A549 (cell line): ENCODE measurements at regions not wholly inside any gene's neighbourhood (a gene's known extent, or its start where the extent isn't known, plus 50 kb on each side); places are given as distances from the start of the nearest gene placed in this dataset.

ENCODE experiments used
- ATAC-seq, 2 experiments: fragments of 200-7000 bp in 1 of 2; fragments of >200 bp in 1 of 2; cut with Nextera tagmentation in 1 of 2; cut with Tn5 transposase in 1 of 2; 3 replicates each; pipeline versions ENCODE4 v1.8.0 to v1.9.1; 2018 to 2020; ENCODE audit warnings: mild to moderate bottlenecking in 1 of 2, moderate library complexity in 1 of 2
- CTCF ChIA-PET: fragments of 300-600 bp; sonication (Branson Sonifier 250); formaldehyde crosslinking; extraction: SDS; loops from one replicate; lab custom pipeline; 2021; ENCODE audit warnings: antibody characterized with exemption, inconsistent platforms; lab: Yijun Ruan, JAX
- POLR2A ChIA-PET: fragments of 350-600 bp; formaldehyde crosslinking; extraction: SDS; loops from one replicate; lab custom pipeline; 2021; ENCODE audit warnings: antibody characterized with exemption, inconsistent platforms; lab: Yijun Ruan, JAX
- DNase-seq, 2 experiments: peaks; one replicate each; pipeline versions ENCODE4 v3.0.0 to v3.0.0-alpha.2; 2011 to 2016; ENCODE audit warnings: low read depth in 1 of 2, low spot score in 1 of 2
- FAIRE-seq: peaks from 2 replicates; lab custom pipeline; 2011; peaks lifted over from hg19 to GRCh38; lab: Jason Lieb, UNC
- H3K27ac ChIP-seq, 2 experiments: fragments of >200 bp; sonication (Bioruptor Twin); formaldehyde crosslinking; 3 replicates each; pipeline ENCODE4 v1.5.1; 2016 to 2017
- H3K4me1 ChIP-seq: fragments of >200 bp; sonication (Bioruptor Twin); formaldehyde crosslinking; 3 replicates; pipeline ENCODE4 v1.6.1; 2016
- H3K4me2 ChIP-seq: fragments of >200 bp; sonication (Bioruptor Twin); formaldehyde crosslinking; 3 replicates; pipeline ENCODE4 v1.6.1; 2016
- H3K4me3 ChIP-seq: fragments of >200 bp; sonication (Bioruptor Twin); formaldehyde crosslinking; 3 replicates; pipeline ENCODE4 v1.5.1; 2016
- H3K9me3 ChIP-seq: fragments of >200 bp; sonication (Bioruptor Twin); formaldehyde crosslinking; 3 replicates; pipeline ENCODE4 v1.6.1; 2016
- CBX8 ChIP-seq: fragments of 200-600 bp; sonication (generic); IDR thresholded peaks from 2 replicates; pipeline ENCODE4 v1.6.1; 2016
- CHD2 ChIP-seq: fragments of 150-350 bp; IDR thresholded peaks from 2 replicates; pipeline ENCODE4 v1.6.1; 2014; ENCODE audit warnings: low read length; ENCODE audit not compliant: partially characterized antibody
- EHMT2 ChIP-seq: fragments of 200-600 bp; sonication (generic); IDR thresholded peaks from 2 replicates; pipeline ENCODE4 v1.6.1; 2016; ENCODE audit warnings: antibody characterized with exemption, low read depth, mild to moderate bottlenecking, moderate library complexity
- ESRRA ChIP-seq: fragments of 150-350 bp; IDR thresholded peaks from 2 replicates; pipeline ENCODE4 v1.6.1; 2014; ENCODE audit warnings: mild to moderate bottlenecking, low read length, borderline replicate concordance
- FOSB ChIP-seq: fragments of 250-450 bp; sonication (Bioruptor Pico); IDR thresholded peaks from 2 replicates; pipeline ENCODE4 v1.5.0; 2020; ENCODE audit warnings: mild to moderate bottlenecking, moderate library complexity
- FOSL2 ChIP-seq, 2 experiments: fragments of 450-650 bp in 1 of 2; fragments of >200 bp in 1 of 2; sonication (Bioruptor Twin) in 1 of 2; formaldehyde crosslinking; IDR thresholded peaks; 2 replicates each; pipeline versions ENCODE4 v1.5.0 to v1.6.1; 2016 to 2020; ENCODE audit warnings: mild to moderate bottlenecking in 1 of 2, moderate library complexity in 1 of 2
- FOXS1 ChIP-seq: fragments of 250-450 bp; sonication (Bioruptor Pico); IDR thresholded peaks from 2 replicates; pipeline ENCODE4 v1.5.0; 2020; ENCODE audit warnings: mild to moderate bottlenecking, moderate library complexity
- GATA3 ChIP-seq: IDR thresholded peaks from 2 replicates; pipeline ENCODE4 v1.6.1; 2012; ENCODE audit warnings: borderline replicate concordance
- HDAC2 ChIP-seq: fragments of 200-600 bp; sonication (generic); IDR thresholded peaks from 2 replicates; pipeline ENCODE4 v1.6.1; 2016
- HOXA7 ChIP-seq: fragments of 250-450 bp; sonication (Bioruptor Pico); IDR thresholded peaks from 2 replicates; pipeline ENCODE4 v1.5.0; 2020; ENCODE audit warnings: mild to moderate bottlenecking, moderate library complexity
- HOXB13 ChIP-seq: fragments of 250-450 bp; sonication (Bioruptor Pico); IDR thresholded peaks from 2 replicates; pipeline ENCODE4 v1.5.0; 2020; ENCODE audit warnings: low read depth, mild to moderate bottlenecking, moderate library complexity
- HOXB5 ChIP-seq: fragments of 250-450 bp; sonication (Bioruptor Pico); IDR thresholded peaks from 2 replicates; pipeline ENCODE4 v1.5.0; 2020; ENCODE audit warnings: mild to moderate bottlenecking, moderate library complexity
- JUN ChIP-seq, 2 experiments: fragments of >200 bp; sonication (Bioruptor Twin); formaldehyde crosslinking; IDR thresholded peaks; 2 replicates in 1 of 2; 3 replicates in 1 of 2; pipeline ENCODE4 v1.6.1; 2016 to 2017
- JUNB ChIP-seq: fragments of >200 bp; sonication (Bioruptor Twin); formaldehyde crosslinking; IDR thresholded peaks from 2 replicates; pipeline ENCODE4 v1.6.1; 2016
- MAFK ChIP-seq: fragments of 450-650 bp; IDR thresholded peaks from 2 replicates; pipeline ENCODE4 v1.6.1; 2014; ENCODE audit not compliant: partially characterized antibody
- MAZ ChIP-seq: fragments of 150-350 bp; IDR thresholded peaks from 2 replicates; pipeline ENCODE4 v1.6.1; 2014; ENCODE audit warnings: antibody characterized with exemption, low read depth, low read length, borderline replicate concordance
- NR3C1 ChIP-seq: fragments of >200 bp; sonication (Bioruptor Twin); formaldehyde crosslinking; IDR thresholded peaks from 3 replicates; pipeline ENCODE4 v1.6.1; 2017
- POLR2AphosphoS2 ChIP-seq: conservative IDR thresholded peaks from 2 replicates; pipeline ENCODE4 v1.6.1; 2012; ENCODE audit warnings: low read length, improper control_type of control experiment, inconsistent platforms
- RAD21 ChIP-seq, 2 experiments: fragments of >200 bp in 1 of 2; sonication (Bioruptor Twin) in 1 of 2; formaldehyde crosslinking in 1 of 2; IDR thresholded peaks in 1 of 2; conservative IDR thresholded peaks in 1 of 2; 2 replicates in 1 of 2; 3 replicates in 1 of 2; pipeline ENCODE4 v1.6.1; 2012 to 2018; ENCODE audit warnings: inconsistent platforms in 1 of 2
- RARB ChIP-seq: fragments of 250-450 bp; sonication (Bioruptor Pico); IDR thresholded peaks from 2 replicates; pipeline ENCODE4 v1.8.0; 2021; ENCODE audit warnings: mild to moderate bottlenecking, moderate library complexity
- RFX5 ChIP-seq: fragments of 450-650 bp; IDR thresholded peaks from 2 replicates; pipeline ENCODE4 v1.7.1; 2014; ENCODE audit warnings: antibody characterized with exemption, mild to moderate bottlenecking, moderate library complexity
- RNF2 ChIP-seq: fragments of 200-600 bp; sonication (generic); IDR thresholded peaks from 2 replicates; pipeline ENCODE4 v1.6.1; 2016; ENCODE audit warnings: low read depth, mild to moderate bottlenecking, antibody characterized with exemption, moderate library complexity, borderline replicate concordance
- SMC3 ChIP-seq: fragments of >200 bp; sonication (Bioruptor Twin); formaldehyde crosslinking; IDR thresholded peaks from 3 replicates; pipeline ENCODE4 v1.6.1; 2018; ENCODE audit warnings: inconsistent platforms
- TFCP2L1 ChIP-seq: fragments of 250-450 bp; sonication (Bioruptor Pico); IDR thresholded peaks from 2 replicates; pipeline ENCODE4 v1.5.0; 2021; ENCODE audit warnings: mild to moderate bottlenecking
- TP53 ChIP-seq: fragments of 250-450 bp; sonication (Bioruptor Pico); IDR thresholded peaks from 2 replicates; pipeline ENCODE4 v1.5.0; 2021; ENCODE audit warnings: mild to moderate bottlenecking, moderate library complexity
- ZFP36 ChIP-seq: fragments of 450-650 bp; IDR thresholded peaks from 2 replicates; pipeline ENCODE4 v1.6.1; 2014; ENCODE audit warnings: borderline replicate concordance; ENCODE audit not compliant: partially characterized antibody
- ZNF302 ChIP-seq: fragments of 250-450 bp; sonication (Bioruptor Pico); IDR thresholded peaks from 2 replicates; pipeline ENCODE4 v1.9.0; 2021; ENCODE audit warnings: inconsistent platforms, mild to moderate bottlenecking, moderate library complexity
- WGBS: methylation state at CpG from one replicate; pipeline ENCODE4 v1.1.6; 2017; ENCODE audit errors: missing lambda C conversion rate; 5-methylcytosine and 5-hydroxymethylcytosine counted together
- TF ChIP-seq, protein P1 (sequence below): fragments of 200-600 bp; sonication (generic); IDR thresholded peaks from 2 replicates; pipeline ENCODE4 v1.6.1; 2016; ENCODE audit warnings: antibody characterized with exemption, mild to moderate bottlenecking, moderate library complexity
- TF ChIP-seq, protein P2 (sequence below): IDR thresholded peaks from 2 replicates; pipeline ENCODE4 v1.6.1; 2012
- TF ChIP-seq, protein P3 (sequence below): fragments of 250-450 bp; sonication (Bioruptor Pico); IDR thresholded peaks from 2 replicates; pipeline ENCODE4 v1.5.0; 2020; ENCODE audit warnings: low read depth, mild to moderate bottlenecking, moderate library complexity
- TF ChIP-seq, protein P4 (sequence below): fragments of >200 bp; sonication (Bioruptor Twin); formaldehyde crosslinking; IDR thresholded peaks from 3 replicates; pipeline ENCODE4 v1.6.1; 2016
- TF ChIP-seq, protein P5 (sequence below): fragments of 150-350 bp; IDR thresholded peaks from 2 replicates; pipeline ENCODE4 v1.6.1; 2014; ENCODE audit warnings: low read depth, mild to moderate bottlenecking, low read length

DNA sequence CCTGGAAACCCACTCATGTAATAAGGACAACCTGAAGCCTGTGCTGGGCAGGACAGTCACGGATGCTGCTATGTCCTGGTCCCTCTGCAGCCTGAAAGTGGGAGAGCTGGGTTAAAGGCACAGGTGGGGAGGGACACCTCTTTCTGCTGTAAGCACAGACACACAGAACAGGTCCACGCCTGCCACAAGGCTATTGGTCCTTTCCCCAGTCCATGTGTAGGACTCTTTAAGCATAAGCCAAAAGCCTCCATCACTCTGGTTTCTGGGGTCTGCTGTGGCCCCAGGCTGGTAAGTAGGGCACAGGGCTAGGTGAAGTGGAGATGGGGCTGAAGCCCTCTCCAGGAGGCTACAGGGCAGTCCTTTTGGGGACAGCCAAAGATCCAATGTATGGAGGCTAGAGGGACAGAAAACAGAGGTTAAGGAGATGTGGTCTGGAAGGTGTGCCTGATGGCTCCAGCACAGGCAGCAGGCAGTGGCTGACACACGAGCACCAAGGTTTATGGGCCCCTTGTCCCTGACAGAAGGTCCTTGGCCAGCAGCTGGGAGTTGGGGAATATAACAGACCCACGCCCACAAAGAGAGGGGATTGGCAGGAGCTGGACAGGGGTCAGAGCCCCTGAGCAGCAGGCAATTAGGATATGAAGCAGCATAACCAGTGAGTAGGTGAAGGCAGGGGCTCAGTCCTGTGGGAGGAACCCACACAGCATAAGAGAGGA, 203.6 kb upstream of the MVB12B start:
- FAIRE-seq: no peak
- WGBS: 4% methylated on average over 4 of the region's 4 CpGs
- Histone ChIP-seq H3K27ac (no peak overlapping the region), H3K4me1 (no peaks in the 10 kb centered on the region), H3K4me2 (no peak overlapping the region), H3K4me3 (no peak overlapping the region), H3K9me3 (peaks cover 2% of the 10 kb centered on the region; the same call in 1 of the 3 replicates)
- ATAC-seq: no peak; a peak in 1 of 6 replicates
- no peak for DNase-seq
- CTCF ChIA-PET: no interaction called here
- TF ChIP-seq TP53 (CRISPR knock-in tag): no peak
- TF ChIP-seq, protein P1, sequence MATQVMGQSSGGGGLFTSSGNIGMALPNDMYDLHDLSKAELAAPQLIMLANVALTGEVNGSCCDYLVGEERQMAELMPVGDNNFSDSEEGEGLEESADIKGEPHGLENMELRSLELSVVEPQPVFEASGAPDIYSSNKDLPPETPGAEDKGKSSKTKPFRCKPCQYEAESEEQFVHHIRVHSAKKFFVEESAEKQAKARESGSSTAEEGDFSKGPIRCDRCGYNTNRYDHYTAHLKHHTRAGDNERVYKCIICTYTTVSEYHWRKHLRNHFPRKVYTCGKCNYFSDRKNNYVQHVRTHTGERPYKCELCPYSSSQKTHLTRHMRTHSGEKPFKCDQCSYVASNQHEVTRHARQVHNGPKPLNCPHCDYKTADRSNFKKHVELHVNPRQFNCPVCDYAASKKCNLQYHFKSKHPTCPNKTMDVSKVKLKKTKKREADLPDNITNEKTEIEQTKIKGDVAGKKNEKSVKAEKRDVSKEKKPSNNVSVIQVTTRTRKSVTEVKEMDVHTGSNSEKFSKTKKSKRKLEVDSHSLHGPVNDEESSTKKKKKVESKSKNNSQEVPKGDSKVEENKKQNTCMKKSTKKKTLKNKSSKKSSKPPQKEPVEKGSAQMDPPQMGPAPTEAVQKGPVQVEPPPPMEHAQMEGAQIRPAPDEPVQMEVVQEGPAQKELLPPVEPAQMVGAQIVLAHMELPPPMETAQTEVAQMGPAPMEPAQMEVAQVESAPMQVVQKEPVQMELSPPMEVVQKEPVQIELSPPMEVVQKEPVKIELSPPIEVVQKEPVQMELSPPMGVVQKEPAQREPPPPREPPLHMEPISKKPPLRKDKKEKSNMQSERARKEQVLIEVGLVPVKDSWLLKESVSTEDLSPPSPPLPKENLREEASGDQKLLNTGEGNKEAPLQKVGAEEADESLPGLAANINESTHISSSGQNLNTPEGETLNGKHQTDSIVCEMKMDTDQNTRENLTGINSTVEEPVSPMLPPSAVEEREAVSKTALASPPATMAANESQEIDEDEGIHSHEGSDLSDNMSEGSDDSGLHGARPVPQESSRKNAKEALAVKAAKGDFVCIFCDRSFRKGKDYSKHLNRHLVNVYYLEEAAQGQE: no peak
- no peak for TF ChIP-seq POLR2AphosphoS2
- TF ChIP-seq NR3C1: no peak
- TF ChIP-seq RARB (CRISPR knock-in tag): no peak
- TF ChIP-seq HOXB13 (CRISPR knock-in tag): no peak
- TF ChIP-seq GATA3: no peak
- no peak for TF ChIP-seq HOXB5 (CRISPR knock-in tag)
- no peak for TF ChIP-seq JUNB
- no peak for TF ChIP-seq TFCP2L1 (CRISPR knock-in tag)
- TF ChIP-seq MAZ: no peak
- no peak for TF ChIP-seq HDAC2
- no peak for TF ChIP-seq CBX8
- TF ChIP-seq, protein P2, sequence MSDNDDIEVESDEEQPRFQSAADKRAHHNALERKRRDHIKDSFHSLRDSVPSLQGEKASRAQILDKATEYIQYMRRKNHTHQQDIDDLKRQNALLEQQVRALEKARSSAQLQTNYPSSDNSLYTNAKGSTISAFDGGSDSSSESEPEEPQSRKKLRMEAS: no peak
- TF ChIP-seq FOXS1 (CRISPR knock-in tag): no peak
- TF ChIP-seq, protein P3, sequence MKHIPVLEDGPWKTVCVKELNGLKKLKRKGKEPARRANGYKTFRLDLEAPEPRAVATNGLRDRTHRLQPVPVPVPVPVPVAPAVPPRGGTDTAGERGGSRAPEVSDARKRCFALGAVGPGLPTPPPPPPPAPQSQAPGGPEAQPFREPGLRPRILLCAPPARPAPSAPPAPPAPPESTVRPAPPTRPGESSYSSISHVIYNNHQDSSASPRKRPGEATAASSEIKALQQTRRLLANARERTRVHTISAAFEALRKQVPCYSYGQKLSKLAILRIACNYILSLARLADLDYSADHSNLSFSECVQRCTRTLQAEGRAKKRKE (CRISPR knock-in tag): no peak
- no peak for TF ChIP-seq RNF2
- no peak for TF ChIP-seq RAD21 (conservative IDR thresholded peaks at IDR 0.05 in 1 of 2, IDR thresholded peaks at IDR 0.05 in 1 of 2)
- TF ChIP-seq RFX5: no peak
- no peak for TF ChIP-seq JUN (IDR thresholded peaks at IDR 0.05)
- POLR2A ChIA-PET: no interaction called here

DNA sequence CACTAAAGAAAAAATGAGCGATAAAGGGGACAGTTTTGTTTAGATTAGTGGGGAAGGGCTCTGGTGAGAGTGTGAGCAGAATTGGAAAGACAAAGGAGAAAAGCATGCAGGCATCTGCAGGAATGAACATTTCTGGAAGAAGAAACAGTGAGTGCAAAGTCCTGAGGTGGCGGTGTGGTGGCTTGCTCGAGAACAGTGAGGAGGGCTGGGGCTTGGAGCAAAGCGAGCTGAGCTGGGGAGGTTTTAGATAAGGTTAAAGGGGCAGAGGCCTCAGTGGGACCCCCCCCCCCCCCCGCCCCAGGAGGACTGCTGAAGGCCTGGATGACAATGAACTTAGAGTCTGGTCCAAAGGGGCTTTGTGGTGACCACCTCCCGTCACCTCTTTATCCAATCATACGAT, 202.7 kb upstream of the MVB12B start:
- peaks cover 2% of the 10 kb centered on the region; the same call in 1 of the 3 replicates for H3K9me3 ChIP-seq
- POLR2A ChIA-PET: no interaction called here
- no peak for ATAC-seq
- WGBS: 45% methylated on average over 6 of the region's 7 CpGs
- no peak overlapping the region for H3K4me3 ChIP-seq
- DNase-seq: no peak
- CTCF ChIA-PET: interaction anchor here (0.9 kb wide), 1 partner anchor 19 kb away, joined by 3 read pairs; no protein-coding TSS in a partner anchor
- H3K4me2 ChIP-seq: no peak overlapping the region
- FAIRE-seq: no peak
- H3K4me1 ChIP-seq: no peaks in the 10 kb centered on the region
- no peak overlapping the region for H3K27ac ChIP-seq
- TF ChIP-seq ESRRA (no peak), JUNB (no peak), CBX8 (no peak), ZNF302 (CRISPR knock-in tag) (no peak), MAFK (no peak), SMC3 (no peak), HOXB13 (CRISPR knock-in tag) (no peak), HOXB5 (CRISPR knock-in tag) (no peak), ZFP36 (no peak), FOSB (CRISPR knock-in tag) (no peak), CHD2 (no peak), FOSL2 (IDR thresholded peaks at IDR 0.05) (no peak), FOSL2 (CRISPR knock-in tag; IDR thresholded peaks at IDR 0.05) (no peak), HOXA7 (CRISPR knock-in tag) (no peak), RNF2 (no peak), EHMT2 (no peak), TFCP2L1 (CRISPR knock-in tag) (no peak)
- TF ChIP-seq, protein P4, sequence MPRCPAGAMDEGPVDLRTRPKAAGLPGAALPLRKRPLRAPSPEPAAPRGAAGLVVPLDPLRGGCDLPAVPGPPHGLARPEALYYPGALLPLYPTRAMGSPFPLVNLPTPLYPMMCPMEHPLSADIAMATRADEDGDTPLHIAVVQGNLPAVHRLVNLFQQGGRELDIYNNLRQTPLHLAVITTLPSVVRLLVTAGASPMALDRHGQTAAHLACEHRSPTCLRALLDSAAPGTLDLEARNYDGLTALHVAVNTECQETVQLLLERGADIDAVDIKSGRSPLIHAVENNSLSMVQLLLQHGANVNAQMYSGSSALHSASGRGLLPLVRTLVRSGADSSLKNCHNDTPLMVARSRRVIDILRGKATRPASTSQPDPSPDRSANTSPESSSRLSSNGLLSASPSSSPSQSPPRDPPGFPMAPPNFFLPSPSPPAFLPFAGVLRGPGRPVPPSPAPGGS: no peak
- TF ChIP-seq, protein P5, sequence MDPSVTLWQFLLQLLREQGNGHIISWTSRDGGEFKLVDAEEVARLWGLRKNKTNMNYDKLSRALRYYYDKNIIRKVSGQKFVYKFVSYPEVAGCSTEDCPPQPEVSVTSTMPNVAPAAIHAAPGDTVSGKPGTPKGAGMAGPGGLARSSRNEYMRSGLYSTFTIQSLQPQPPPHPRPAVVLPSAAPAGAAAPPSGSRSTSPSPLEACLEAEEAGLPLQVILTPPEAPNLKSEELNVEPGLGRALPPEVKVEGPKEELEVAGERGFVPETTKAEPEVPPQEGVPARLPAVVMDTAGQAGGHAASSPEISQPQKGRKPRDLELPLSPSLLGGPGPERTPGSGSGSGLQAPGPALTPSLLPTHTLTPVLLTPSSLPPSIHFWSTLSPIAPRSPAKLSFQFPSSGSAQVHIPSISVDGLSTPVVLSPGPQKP: no peak
